ENCODE measurements at regions not wholly inside any gene's neighbourhood (a gene's known extent, or its start where the extent isn't known, plus 50 kb on each side); places are given as distances from the start of the nearest gene placed in this dataset.
A peak's percentile ranks its signal among the peaks of the same experiment; 100 is the strongest.

DNA sequence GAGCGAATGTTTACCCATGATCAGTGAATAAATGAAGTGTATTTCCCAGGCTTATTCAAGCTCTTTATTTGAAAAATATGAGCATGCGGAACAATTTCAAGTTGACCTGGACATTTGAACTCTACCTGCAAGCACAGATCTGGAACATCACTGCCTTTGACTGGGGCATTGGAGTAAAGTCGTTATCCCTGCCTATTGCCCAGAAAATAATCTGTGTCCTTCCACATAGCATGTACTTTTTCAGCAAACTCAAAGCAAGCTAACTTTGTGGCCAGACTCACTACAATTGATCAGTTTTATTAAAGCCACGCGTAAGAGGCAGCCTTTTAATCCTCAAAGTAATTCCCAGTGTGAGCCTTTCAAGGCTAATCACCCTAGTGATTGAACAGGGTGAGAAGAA lies 73.4 kb upstream of the PAK5 start:
- TF ChIP-seq CTCF (conservative IDR thresholded peaks at IDR 0.05), result no peak
- TF ChIP-seq ZFX (IDR thresholded peaks at IDR 0.05), result no peak
- H3K27ac ChIP-seq, result no peak overlapping the region

DNA sequence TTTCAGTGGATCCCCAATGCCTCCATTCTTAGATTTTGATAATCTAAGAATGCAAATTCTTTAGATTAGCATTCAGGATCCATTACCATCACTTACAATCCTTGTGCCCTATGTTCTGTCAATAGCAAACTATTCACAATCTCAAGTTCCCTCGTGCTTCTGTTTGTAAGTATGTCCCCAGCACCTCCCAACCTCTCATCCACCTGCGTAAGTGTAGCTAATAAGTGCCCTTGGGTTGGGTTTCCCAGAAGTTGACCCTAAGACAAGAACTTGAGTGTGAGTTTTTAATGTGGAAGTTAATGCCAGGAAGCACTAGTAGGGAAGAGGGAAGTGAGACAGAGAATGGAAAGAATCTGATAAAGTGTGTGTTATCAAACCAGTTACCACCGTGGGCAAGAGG lies 72.6 kb upstream of the PAK5 start:
- H3K27ac ChIP-seq, result no peak overlapping the region
- TF ChIP-seq ZFX (IDR thresholded peaks at IDR 0.05), result no peak
- no peak for TF ChIP-seq CTCF (conservative IDR thresholded peaks at IDR 0.05)

DNA sequence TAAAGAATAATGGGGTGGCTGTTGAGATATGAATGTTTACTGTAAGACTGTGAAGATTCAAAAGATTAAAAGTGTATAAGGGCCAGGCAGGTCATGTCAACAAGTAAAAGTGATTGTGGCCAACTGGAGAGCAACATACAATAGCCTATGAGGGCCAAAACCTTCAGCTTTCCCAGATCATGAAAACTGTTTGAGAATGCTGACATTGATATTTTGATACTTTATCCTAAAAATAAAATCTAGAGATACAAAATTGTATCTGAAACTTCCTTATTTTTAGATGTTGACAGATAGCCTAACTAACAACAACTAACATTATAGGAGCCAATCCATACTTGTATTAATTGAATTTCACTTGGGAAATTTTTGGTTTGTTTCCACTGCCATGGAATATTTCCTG lies 70.3 kb upstream of the PAK5 start:
- no peak overlapping the region for H3K27ac ChIP-seq
- no peak for TF ChIP-seq ZFX (IDR thresholded peaks at IDR 0.05)

GRCh38 chr20:9903048-9903655 lies 64.3 kb upstream of the PAK5 start:
- TF ChIP-seq ZFX (IDR thresholded peaks at IDR 0.05) (no peak), CTCF (conservative IDR thresholded peaks at IDR 0.05) (peak; percentile 79)
- no peak overlapping the region for H3K27ac ChIP-seq

DNA sequence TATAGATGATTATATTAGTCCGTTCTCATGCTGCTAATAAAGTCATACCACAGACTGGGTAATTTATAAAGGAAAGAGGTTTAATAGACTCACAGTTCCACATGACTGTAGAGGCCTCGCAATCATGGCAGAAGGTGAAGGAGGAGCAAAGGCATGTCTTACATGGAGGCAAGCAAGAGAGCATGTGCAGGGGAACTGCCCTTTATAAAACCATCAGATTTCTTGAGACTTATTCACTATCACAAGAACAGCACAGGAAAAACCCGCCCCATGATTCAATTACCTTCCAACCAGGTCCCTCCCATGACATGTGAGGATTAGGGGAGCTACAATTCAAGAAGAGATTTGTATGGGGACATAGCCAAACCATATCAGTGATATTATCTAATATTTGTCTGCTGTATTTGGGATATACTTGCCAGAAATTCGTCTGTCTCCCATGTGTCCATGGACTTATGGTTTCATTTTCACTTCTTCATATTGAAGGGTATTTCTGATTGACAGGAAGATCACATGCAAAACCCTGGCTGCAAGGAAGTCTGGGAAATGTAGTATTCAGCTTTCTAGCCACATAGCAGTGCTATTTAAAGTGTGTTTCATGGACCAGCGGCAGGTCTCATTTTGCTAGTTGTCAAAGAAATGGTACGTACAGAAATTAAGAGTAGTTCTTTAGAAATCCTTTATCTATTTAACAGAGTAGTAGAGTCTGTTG lies 50.5 kb upstream of the PAK5 start:
- no peak overlapping the region for H3K27ac ChIP-seq
- TF ChIP-seq ZFX (IDR thresholded peaks at IDR 0.05), result no peak
